ENCODE measurements at regions not wholly inside any gene's neighbourhood (a gene's known extent, or its start where the extent isn't known, plus 50 kb on each side); places are given as distances from the start of the nearest gene placed in this dataset.

DNA sequence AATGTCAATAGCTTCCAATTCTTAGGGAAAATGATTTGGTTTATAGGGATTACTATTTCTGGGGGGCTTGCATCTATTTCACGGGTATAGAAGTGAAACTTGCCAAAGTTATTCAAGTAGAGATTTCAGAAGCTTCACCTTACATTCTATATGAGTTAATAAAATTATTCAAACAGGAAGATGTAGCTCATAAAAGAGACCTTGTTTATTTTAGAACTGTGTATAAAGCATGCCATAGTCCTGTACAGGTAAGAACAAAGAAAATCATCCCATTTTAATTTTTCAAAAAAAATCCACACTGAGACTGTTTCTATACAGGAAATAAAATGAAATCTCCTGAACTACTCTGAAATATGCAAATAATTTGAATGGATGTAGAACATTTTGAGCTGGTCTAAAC is 834.7 kb downstream of the TRHDE start:
- no peak for TF ChIP-seq CTCF (IDR thresholded peaks at IDR 0.05; ENCODE audit: unreplicated experiment)
- intact Hi-C loops (cut with micrococcal nuclease), result no loop called here
- Mint-ChIP-seq H3K36me3 (ENCODE audit: insufficient read depth, unreplicated experiment) (no peaks in the 10 kb centered on the region), H3K9me3 (ENCODE audit: unreplicated experiment) (no peaks in the 10 kb centered on the region), H3K4me3 (ENCODE audit: unreplicated experiment) (no peak overlapping the region), H3K4me1 (ENCODE audit: insufficient read depth, unreplicated experiment) (peaks cover 6% of the 10 kb centered on the region), H3K27me3 (ENCODE audit: insufficient read depth, unreplicated experiment) (no peaks in the 10 kb centered on the region), H3K27ac (ENCODE audit: low read depth, unreplicated experiment) (no peak overlapping the region)
- ChIA-PET POLR2A (no interaction called here), CTCF (interaction anchor here (0.6 to 0.7 kb wide), 2 partner anchors 635 to 1038 kb away, joined by 3 read pairs; no protein-coding TSS in a partner anchor)
- BruUV-seq (replicated peaks), result no TSS peak
- DNase-seq (ENCODE audit: unreplicated experiment), result no peak

DNA sequence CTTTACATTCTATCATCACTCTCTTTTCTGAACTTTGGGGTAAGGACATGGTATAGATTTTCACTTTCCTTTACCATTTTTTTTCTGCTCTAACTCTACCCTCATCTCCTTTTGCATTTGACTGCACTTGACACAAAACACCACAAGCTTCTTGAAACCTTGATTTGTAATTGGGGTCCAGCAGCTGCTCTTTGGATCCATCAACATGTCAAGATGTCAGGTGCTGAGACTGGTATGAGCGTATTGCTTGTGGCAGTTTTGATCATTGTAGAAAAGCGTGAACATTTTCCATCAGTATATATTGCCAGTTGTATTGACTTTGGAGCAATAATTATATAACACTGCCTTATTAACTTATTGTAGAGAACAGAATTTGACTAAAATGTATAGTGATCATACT is 838.6 kb downstream of the TRHDE start:
- no peak for TF ChIP-seq CTCF (IDR thresholded peaks at IDR 0.05; ENCODE audit: unreplicated experiment)
- H3K27me3 Mint-ChIP-seq (ENCODE audit: insufficient read depth, unreplicated experiment), result no peaks in the 10 kb centered on the region
- ChIA-PET CTCF (no interaction called here), POLR2A (no interaction called here)
- H3K4me1 Mint-ChIP-seq (ENCODE audit: insufficient read depth, unreplicated experiment), result peaks cover 6% of the 10 kb centered on the region
- no peaks in the 10 kb centered on the region for H3K36me3 Mint-ChIP-seq (ENCODE audit: insufficient read depth, unreplicated experiment)
- H3K27ac Mint-ChIP-seq (ENCODE audit: low read depth, unreplicated experiment), result no peak overlapping the region
- H3K4me3 Mint-ChIP-seq (ENCODE audit: unreplicated experiment), result no peak overlapping the region
- no peaks in the 10 kb centered on the region for H3K9me3 Mint-ChIP-seq (ENCODE audit: unreplicated experiment)
- intact Hi-C loops (cut with micrococcal nuclease), result no loop called here
- no TSS peak for BruUV-seq (replicated peaks)
- DNase-seq (ENCODE audit: unreplicated experiment), result no peak

DNA sequence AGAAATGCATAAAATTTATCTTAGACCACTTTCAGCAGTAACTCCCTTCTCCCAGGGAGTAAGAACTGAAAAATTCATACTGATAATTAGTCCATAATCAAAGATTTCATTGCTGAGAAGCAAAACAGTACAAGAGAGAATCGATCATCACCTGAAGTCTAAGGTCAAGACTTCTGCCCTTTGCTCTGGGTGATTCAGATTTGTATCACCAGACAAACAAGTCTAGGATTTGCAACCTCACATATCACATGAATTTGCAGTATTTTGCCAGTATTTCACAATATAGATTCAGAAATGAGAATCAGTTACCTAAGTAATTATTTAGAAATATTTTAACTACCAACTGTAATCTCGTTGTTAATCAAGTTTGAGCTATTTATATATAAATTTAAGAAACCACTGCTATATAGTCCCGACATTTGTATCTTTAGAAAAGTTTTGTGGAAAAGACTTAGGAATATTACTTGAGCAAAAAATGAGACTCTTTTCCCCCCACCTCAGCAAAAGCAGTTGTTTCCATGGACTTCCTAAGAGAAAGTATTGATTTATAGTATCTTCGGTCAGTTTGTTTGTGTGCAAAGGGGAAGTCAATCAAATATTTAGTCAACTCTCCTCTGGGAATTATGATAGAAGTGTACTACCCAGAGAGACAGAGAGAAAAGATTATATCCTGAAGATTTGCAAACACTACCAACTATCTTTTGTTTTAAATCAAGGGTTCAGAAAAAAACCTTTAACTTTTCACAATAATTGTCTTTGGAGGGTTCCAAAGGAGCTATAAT is 840.1 kb downstream of the TRHDE start:
- BruUV-seq (replicated peaks), result no TSS peak
- no peak for TF ChIP-seq CTCF (IDR thresholded peaks at IDR 0.05; ENCODE audit: unreplicated experiment)
- Mint-ChIP-seq H3K36me3 (ENCODE audit: insufficient read depth, unreplicated experiment) (no peaks in the 10 kb centered on the region), H3K9me3 (ENCODE audit: unreplicated experiment) (no peaks in the 10 kb centered on the region), H3K4me3 (ENCODE audit: unreplicated experiment) (no peak overlapping the region), H3K27me3 (ENCODE audit: insufficient read depth, unreplicated experiment) (no peaks in the 10 kb centered on the region), H3K27ac (ENCODE audit: low read depth, unreplicated experiment) (no peak overlapping the region), H3K4me1 (ENCODE audit: insufficient read depth, unreplicated experiment) (no peaks in the 10 kb centered on the region)
- no peak for DNase-seq (ENCODE audit: unreplicated experiment)
- intact Hi-C loops (cut with micrococcal nuclease), result no loop called here
- ChIA-PET POLR2A (interaction anchor here (0.7 kb wide), 1 partner anchor 737 kb away, joined by 3 read pairs; no protein-coding TSS in a partner anchor), CTCF (no interaction called here)

GRCh38 chr12:73124480-73124879 is 852.3 kb downstream of the TRHDE start:
- DNase-seq (ENCODE audit: unreplicated experiment), result no peak
- BruUV-seq (replicated peaks), result no TSS peak
- Mint-ChIP-seq H3K36me3 (ENCODE audit: insufficient read depth, unreplicated experiment) (no peaks in the 10 kb centered on the region), H3K9me3 (ENCODE audit: unreplicated experiment) (no peaks in the 10 kb centered on the region), H3K4me1 (ENCODE audit: insufficient read depth, unreplicated experiment) (no peaks in the 10 kb centered on the region), H3K4me3 (ENCODE audit: unreplicated experiment) (no peak overlapping the region), H3K27me3 (ENCODE audit: insufficient read depth, unreplicated experiment) (no peaks in the 10 kb centered on the region), H3K27ac (ENCODE audit: low read depth, unreplicated experiment) (no peak overlapping the region)
- no peak for TF ChIP-seq CTCF (IDR thresholded peaks at IDR 0.05; ENCODE audit: unreplicated experiment)
- intact Hi-C loops (cut with micrococcal nuclease), result loop anchor here (10.0 kb wide), 1 partner anchor 220 kb away; no protein-coding TSS in a partner anchor
- ChIA-PET CTCF (no interaction called here), POLR2A (interaction anchor here (0.6 kb wide), 1 partner anchor 16 kb away, joined by 4 read pairs; no protein-coding TSS in a partner anchor)
